Ureter (tissue), 1 donor: ENCODE measurements at regions not wholly inside any gene's neighbourhood (a gene's known extent, or its start where the extent isn't known, plus 50 kb on each side); places are given as distances from the start of the nearest gene placed in this dataset.

Source experiments
- DNase-seq: peaks from one replicate; pipeline ENCODE4 v3.0.0-alpha.2; 2020; ENCODE audit warnings: low spot score
- donor health status: DM: yes; HTN: yes; CAD: no.

DNA sequence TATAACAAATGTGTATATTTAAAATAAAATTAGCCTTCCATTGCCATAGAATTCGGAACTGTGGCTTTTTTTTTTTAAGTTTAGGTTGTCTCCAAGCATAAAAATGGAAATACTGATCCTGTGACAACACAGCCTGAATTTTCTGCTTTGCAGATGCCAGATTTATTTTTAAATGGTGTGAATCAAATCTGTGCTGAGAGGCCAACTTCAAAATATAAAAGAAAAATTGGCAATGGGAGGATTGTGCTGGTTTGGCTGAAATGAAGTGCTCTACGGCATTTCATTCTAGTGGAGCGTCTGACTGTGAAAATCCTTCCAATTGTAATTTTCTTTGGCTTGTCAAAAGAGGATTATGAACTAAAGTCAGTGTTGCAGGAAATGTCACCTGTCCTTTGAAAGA lies 580.3 kb upstream of the ZFP42 start:
- no peak for DNase-seq

DNA sequence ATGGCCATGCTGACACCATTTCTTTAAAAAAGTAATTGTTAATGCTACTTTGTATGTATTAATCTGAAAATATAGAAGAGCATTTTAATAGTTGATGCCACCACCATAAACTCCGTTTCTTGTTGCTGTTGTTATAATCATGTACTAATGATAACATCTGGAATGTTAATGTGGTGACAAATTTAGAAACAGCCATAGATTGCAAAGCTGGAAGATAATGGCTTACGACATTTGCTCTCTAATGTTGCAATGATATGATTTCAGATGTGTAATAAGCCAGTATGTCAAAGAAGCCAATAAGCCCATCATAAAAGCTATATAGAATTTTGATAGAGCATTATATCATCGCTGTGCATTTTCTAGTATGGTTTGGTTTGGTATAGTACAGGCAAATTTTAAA lies 579.4 kb upstream of the ZFP42 start:
- no peak for DNase-seq

DNA sequence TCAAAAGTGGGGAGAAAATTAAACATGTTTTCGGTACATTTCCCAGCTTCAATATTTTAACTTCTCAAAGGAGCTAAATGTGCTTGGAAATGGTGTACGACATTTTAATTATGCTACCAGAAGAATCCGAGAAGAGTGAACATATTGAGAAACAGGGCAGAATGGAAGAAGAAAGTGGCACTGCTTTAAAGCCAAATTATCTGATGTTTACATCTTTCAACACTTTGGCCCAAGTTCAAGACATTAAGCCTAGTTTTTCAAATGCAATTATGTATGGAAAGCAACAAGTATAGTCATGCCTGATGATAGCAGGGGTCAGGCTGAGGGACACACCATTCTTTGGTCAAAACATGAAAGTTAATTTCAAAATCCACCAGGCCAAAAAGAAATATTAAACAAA lies 577.9 kb upstream of the ZFP42 start:
- DNase-seq = no peak

DNA sequence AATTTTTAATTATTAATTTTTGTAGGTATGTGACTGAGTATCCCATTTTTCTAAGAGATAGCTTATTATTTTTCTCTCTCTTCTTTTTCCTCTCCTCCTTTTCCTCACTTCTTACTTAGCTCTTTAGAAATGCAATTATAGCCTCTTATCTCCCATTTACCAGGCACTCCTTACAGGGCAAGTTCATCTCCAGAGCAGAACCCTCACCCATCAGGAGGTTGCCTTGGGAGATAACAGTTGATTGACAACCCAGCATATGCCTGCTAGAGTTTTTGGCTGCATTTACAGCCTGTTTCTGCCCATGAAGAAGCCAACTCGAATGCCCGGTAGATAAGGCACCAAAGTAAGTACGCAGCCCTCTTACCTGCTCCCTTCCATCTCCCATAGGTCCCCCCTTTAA lies 572.9 kb upstream of the ZFP42 start:
- DNase-seq = no peak

DNA sequence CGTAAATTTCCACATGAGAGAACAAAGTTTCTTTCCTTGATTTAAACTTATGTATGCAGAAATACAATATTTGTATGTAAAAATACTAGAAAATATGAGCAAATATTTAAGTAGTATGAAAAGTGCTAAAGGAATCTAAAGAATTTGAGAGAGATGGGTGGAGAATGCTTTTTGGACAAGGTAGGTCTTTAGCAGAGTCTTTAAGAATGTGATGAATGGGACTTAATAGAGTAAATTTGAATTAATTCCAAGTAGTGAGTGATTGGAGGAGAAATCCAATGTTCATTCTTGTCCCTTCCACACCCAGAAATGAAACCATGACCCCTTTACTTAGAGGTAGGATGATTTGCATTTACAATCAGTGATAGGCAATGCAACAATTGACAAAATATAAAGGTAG lies 570.9 kb upstream of the ZFP42 start:
- DNase-seq = no peak

DNA sequence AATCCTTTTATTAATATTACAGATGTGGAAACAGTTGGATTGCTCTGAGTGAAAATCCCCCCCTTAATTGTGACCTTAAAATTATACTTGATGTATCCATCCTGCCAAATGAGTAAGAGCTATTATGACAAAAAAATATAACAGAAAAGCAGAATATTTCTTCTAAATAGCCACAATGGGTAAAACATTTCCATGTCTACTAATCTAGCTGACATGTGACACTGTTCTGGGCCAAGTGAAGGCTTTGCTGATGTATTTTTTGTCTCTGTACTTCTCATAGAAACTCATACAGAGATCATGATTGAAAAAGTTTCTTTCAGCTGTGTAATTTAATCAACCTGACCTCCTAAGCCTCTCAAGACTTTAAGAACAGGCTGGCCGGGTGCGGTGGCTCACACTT lies 569.1 kb upstream of the ZFP42 start:
- no peak for DNase-seq

DNA sequence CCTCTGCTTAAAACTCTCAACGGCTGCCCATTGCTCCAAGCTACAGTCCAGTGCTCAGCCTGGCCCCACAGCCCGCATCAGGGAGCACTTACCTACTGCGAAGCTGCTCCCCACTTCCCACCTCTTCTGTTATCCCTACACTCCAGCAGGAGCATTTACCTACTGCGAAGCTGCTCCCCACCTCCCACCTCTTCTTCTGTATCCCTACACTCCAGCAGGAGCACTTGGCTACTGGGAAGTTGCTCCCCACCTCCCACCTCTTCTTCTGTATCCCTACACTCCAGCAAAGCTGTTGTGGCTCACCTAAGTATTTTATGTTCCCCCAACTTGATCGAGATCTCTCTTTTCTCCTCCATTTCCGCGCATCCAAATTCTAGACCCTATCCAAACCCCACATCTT lies 563.3 kb upstream of the ZFP42 start:
- no peak for DNase-seq

DNA sequence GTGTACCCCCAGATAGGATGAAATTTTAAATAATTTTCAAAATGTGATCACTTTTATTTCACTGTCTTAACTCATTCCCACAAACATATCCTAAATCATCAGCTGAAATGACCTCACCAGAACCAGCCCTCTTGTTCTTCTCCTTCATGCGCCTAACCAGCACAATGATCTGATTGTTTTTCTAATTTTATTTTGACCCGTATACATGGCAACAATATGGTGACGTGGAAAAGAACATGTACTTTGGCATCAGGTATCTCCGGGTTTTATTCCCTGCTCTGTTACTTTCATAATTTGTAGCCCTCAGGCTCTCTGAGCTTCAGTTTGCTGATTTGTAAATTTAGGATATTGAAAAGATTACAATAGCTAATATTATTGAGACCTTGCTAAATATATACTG lies 562.4 kb upstream of the ZFP42 start:
- DNase-seq = no peak

DNA sequence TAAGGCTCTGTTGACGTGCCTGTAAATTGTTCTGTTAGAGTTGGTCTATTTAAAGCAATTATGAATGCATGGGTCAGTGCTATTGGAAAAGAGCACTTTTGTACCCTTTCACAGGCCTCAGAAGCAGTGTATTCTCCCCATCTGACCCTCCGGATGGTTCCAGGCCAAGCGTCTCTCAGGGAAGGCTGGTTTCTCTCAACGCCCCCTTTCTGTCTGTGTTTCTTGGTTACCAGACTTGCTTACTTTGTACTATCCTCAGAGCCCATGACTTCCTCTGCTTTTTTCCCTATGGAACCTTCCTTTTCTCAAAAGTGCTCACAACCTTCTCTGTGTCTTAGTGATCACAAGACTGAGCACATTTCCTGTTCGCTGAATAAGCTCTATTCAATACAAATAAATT lies 559.3 kb upstream of the ZFP42 start:
- DNase-seq = no peak

DNA sequence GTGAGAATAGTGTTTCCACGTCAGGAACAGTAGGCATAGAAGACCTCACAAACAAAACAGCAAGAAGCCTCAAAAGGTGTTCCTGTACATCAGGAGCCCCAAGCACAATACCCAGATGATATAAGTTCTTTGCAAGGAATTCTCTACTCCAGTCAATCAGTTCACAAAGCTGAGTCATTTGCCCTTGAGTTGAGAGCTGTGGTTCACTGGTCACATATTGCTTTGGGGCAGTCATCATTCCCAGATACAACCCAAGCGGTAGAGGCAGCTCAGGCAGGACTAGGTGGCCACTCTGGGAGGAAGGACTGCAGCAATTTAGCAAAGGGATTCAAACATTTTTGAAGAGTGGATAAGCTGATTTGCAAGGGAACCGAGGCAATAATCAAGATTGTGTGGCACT lies 551.5 kb upstream of the ZFP42 start:
- DNase-seq = no peak

DNA sequence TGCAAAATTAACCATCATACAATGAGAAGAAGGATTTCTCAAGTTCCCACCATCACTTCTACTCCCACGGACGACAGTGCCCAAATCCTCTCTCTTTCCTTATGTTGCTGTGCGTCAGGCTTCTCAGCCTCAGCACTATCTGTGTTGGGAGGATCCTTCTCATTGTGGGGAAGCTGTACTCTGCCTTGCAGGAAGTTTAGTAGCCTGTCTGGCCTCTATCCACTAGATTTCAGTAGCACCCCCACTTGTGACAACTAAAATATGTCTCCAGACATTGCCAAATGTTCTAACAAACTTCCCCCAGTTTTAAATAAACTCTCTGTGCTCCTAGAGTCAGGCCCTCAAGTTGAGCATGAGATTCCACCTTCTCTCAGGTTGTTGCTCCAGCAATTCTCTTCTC lies 545.9 kb upstream of the ZFP42 start:
- no peak for DNase-seq

DNA sequence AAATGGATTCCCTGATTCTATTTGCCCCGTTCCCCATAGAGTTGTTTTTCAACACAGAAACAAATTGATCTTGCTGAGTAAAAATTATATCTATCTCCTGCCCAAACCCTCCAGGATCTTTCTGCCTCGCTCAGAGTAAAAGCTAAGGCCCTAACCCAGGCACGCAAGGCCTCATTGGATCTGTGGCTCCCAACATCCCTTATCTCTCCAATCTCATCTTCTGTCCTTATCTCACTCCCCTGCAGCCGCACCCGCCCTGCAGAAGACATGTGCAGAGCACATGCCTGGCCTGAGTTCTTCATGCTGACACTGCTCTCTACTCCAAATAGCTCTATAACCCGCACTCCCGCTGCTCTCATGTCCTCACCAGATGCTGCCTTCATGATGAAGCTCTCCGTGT lies 543.8 kb upstream of the ZFP42 start:
- DNase-seq = no peak

DNA sequence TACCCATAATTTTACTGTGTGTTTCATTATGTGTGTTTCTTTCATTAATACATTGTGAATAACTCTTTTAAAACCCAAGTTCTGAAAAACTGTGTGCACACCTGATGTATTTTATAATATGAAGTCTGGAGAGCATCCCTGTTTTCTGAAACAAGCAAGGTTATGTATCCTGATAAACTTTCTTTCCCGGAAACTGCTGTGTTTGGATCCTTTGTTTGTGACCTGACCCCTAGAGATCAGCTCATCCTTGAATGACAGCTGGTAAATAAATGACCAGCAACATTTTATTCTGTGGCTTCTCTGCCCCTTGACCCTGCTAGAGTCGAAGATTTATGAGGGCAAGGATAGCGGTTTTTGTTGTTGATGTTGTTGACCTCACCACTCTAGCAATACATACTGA lies 535.6 kb upstream of the ZFP42 start:
- DNase-seq = no peak

DNA sequence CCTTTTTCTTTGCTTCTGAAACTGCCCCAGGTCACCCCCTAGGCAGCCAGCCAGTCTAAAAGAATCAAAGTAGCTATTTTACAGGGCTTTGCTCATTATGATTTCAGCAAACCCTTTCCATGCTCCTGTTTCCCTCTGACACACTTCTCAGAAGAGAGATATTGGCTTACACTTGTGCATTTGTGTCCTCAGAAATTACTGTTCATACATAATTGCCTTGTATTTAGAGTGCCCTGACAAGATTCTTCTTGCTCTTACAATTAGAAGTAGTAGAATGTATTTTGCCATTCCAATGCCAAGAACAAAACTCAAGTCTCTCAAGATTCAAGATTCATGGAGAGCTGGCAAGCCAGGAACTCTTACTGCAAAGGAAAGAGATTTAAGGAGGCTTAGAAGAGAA lies 531.0 kb upstream of the ZFP42 start:
- no peak for DNase-seq

DNA sequence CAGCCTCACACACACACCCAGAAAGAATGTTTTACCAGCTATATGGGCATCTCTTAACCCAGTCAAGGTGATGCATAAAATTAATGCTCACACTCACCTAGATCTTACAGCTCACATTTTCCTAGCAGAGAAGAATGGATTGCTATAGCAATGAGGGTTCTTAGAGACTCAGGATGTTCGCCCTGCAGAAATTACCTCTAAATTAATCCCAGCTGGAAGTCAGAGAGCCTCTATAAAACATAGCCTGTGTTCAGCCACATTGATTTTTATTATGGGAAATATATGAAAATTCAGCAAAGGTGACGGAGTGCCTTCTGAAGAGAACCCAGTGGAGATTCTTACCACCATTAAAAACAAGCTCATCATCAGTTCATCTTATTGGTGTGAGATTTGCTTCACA lies 528.3 kb upstream of the ZFP42 start:
- no peak for DNase-seq

DNA sequence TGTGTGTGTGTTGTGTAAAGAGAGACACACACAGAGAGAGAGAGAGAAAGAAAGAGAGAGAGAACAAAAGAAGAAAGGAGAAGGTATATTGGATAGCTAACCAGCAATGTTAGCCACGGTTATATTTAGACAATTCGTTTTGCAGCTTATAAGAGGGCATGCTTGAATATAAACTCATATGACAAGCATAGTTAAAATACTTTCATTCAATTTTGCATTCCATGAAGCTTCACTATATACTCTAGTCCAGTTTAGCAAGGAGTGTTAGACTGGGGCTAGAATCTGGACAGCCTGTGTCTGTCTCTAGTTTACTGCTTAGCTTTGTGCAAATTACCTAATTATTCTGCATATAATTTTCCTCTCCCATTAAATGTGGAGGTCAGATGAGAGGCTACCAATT lies 525.9 kb upstream of the ZFP42 start:
- no peak for DNase-seq

DNA sequence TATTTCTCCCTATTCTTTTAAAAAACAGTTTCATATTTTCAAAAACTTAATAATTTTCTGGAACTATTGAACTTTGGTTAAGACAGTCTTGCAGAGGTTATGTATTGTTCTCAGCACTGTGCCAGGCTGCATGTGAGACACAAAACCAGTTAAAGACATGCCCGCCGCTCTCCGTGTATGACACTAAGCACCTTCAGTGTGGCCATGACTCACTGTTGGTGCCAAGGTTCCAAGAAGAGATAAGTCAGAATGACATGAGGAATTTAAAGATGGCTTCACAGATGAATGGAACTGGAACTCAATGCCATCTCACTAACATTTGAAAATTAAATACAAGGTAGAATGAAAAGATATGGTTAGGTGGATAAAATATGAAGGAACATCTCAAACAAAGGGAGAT lies 525.5 kb upstream of the ZFP42 start:
- no peak for DNase-seq

DNA sequence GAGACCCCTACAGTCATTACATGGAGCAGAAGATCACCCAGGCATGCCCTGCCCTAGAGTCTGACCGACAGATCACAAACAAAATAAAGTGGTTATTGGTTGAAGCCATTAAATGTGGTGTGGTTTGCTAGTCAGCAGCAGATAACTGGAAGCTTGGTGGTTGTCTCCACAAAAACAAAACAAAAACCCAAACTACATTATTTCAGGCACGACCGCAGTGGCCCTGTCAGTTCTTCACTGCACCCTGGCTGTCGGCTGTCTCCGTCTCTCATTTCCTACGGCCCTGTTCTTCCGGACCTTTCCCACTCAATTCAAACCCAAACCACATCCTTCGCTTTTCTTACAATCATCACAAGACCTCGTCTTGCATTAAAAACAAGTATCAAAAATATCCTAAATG lies 521.3 kb upstream of the ZFP42 start:
- no peak for DNase-seq

DNA sequence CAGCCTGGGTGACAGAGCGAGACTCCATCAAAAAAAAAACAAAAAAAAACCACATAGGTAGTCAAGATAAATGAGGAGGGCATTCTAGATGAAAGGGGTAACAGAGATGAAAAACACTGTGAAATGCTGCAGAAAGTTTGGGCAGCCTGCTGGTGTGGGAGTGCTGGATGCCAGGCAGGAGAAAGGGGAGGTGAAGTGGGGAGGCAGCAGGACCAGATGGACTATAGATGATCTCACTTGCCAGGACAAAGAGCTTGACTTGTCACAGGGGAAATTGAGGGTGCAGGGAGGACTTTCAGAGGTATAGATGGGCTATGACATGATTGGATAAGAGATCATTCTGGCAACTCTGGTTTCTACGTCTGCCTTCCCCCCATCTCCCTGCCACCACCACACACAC lies 519.7 kb upstream of the ZFP42 start:
- DNase-seq = no peak

DNA sequence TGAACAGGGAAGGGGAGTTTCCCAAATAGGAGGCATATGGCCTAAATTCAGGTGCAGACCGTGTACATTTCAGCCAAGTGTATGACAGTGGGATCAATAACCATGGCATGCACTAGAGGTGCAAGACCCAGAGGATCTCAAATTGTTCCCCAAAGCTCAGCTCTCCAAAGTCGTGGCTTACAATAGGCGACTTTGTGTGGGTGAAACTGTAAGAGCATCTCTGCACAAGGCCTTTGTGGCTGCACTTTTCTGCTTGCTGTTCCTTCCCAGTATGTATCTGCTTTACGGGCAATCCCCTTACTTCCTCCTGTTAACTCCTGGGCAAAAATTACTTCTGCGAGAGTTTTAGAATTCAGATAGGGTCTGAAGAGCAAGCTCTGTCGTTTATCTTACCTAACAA lies 518.3 kb upstream of the ZFP42 start:
- no peak for DNase-seq

DNA sequence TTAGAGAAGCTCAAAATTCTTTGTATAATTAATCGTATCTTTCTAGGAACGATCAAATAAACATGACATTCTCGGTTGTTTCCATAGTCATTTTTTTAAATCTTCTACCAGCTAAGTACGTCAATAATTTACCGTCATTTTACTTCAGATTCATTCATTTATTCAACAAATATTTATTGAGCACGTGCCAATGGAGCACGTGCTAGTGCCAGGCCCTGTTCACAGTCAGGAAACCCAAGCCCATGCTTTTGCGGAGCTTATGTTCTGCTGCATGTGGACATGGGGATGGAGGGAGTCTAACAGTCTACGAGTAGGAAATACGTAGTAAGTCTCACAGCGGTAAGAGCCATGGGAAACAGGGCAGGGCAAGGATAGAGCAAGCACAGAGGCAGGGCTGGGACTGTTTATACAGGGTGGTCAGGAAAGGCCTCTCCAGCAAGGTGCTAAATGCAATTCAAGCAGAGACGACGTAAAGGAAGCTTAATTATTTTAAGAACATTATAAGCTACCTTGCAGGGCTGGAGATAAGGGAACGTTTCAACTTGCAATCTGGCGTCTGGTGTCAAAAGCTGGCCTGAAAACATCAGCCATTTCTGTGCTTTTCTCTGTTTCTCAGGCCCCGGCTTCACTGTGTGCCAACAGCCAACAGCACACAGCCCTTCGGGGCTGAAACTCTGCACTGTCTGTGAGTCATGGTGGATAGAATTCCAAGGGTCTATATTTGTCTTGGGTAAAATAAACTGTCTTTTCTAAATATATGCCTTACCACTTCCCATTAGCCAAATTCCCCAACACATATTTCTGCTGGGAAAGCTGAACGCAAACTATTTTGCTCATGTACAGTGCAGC lies 517.1 kb upstream of the ZFP42 start:
- no peak for DNase-seq

DNA sequence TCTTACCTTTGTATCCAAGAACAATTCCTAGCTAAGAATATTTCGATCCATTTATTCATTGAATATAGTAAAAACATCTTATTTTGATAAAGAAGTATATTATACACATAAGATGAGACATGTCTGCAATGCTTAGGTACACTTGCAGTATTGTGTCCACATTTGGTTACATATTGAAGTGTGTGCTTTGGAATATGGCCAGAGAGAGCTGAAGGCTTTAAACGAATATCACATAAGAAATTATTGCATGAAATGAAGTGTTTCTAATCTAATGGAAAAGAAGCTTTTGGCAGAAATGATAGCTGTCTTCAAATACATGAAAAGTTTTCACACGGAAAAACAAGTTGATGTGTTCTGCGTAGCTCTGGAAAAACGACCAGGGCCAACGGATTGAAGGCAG lies 516.1 kb upstream of the ZFP42 start:
- DNase-seq = no peak

DNA sequence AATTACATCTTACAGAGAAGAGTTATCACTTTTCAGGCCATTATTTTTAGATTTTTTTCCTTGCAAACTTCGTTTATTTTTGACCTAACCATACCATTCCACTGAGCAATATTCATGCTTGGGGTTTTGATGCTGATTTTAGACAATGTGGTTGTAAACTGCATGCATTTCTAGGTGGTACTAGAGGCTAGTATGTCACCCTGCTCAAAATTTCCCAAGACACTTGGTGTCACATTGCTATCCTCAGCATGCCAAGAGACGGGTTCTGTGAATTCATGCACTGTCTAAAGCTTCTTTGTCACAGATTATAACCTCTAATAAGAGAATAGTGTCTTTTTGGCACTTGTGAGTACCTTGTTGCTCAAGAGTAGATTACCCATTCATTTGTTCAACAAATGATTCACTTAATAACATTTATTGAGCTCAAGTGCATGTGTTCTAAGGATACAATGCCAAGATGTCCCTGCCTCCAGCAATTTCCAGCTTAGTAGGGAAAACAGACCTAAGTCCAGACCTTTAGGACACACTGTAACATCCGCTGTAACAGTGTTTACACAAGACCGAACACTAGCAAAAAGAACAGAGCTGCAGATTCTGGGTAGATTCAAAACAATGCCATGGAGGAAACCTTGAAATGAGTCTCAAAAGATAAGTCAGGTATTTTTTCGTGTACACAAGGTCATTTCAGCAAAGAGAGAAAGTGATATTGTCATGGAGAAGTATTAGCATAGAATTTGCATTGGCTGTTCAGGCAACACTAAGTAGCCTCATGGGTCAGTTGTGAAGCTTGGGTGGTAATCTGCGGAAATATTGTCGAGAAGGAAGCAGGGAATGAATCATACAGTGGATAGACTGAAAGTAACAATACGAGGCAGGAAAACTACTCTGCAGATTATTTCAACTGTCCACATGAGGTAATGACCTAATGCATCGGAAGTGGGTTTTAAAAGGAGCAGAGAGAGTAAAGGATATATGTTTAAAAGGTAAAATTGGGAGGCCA lies 515.1 kb upstream of the ZFP42 start:
- DNase-seq = no peak
